Stimulated activated CD8-positive, alpha-beta memory T cell treated with anti-CD3 and anti-CD28 coated beads, Interleukin-12 subunit alpha, Interleukin-12 subunit beta, amount 100 ng/mL, for 24 hours (primary cell): ENCODE measurements at regions not wholly inside any gene's neighbourhood (a gene's known extent, or its start where the extent isn't known, plus 50 kb on each side); places are given as distances from the start of the nearest gene placed in this dataset.

Experiments
- DNase-seq: peaks from one replicate; pipeline ENCODE4 v3.0.0-alpha.2; 2020; ENCODE audit errors: extremely low read depth

DNA sequence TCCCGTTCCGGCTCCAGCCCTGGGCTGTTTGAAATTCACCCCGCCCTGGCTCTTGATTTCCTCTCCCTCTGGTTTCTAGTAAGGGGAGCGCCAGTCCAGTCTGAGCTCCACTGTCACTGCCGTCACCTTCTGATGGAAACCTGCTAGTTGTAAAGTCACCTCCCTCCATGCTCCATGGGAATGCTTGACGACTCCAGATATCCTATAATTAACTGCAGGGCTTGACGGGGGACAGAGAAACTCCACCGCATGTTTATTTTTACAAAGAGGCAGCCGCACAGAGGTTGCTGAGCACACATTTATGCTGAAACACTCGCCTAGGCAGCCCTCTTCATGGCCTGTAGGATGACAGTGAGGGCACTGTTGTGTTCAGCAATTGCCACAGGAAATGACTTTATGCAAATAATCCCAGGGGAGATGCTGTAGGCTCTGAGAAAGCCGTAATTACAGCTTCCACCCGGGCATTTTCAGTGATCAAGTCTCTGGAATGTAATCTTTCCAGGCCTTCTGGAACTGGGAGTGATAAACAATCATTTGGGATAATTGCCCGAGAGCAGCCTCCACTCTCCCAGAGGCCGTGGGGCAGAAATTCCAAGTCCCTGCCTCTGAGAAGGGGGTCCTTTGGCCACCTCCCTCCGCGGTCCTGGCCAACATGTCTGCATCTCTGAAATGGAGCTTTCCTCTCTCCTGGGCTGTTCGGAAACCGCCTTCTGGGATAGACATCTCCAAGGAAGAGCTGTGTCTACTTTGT lies 300.5 kb downstream of the KLF6 start:
- no peak for DNase-seq

DNA sequence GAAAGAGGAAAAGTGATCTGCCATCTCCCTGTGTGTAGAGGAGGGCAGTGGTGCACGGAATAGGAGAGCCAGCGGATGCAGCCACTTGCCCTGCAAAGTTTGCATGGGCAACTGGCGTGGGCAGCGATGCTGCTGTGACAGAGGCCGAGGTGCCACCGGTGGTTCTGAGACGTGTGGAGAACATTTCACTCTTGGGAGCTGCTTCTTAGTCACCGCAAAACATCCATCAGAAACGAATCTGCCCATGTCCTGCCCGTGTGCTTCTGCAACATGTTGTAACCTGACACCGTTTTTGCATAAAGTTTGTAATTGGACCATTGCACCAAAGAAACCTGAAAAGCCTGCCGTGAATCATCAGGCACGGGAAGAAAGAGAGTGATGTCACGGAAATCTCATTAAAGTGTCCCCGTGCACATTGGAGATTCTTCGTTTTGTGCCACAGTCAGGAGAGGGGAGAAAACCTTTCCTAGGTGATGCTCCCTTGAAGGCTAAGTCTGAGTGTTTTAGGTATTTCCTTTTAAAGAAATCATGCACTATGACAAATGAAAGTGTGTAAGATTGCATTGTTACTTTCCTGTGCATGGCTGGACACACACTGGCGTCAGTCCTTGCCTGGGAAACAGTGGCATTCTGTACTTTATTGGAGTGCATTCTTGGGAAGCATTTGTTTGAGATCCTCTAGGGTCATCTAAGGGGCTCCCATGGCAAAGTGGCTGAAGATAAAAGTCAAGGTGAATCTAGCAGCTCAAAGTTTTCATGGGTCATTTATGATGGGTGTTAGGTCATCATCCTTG lies 302.6 kb downstream of the KLF6 start:
- DNase-seq, result no peak

DNA sequence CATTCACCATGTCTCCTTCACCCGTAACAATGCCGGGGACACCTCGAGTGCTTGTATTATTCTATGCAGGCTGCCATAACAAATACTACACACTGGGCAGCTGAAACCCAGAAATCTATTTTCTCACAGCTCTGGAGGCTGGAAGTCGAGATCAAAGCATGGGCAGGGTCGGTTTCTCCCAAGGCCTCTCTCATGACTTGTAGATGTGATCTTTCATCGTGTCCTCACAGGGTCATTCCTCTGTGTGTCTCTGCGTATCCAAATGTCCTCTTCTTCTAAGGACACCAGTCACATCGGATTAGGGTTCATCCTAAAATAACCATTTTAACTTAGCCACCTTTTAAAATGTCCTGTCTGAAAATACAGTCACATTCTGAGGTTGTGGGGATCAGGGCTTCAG lies 303.5 kb downstream of the KLF6 start:
- DNase-seq, result no peak

DNA sequence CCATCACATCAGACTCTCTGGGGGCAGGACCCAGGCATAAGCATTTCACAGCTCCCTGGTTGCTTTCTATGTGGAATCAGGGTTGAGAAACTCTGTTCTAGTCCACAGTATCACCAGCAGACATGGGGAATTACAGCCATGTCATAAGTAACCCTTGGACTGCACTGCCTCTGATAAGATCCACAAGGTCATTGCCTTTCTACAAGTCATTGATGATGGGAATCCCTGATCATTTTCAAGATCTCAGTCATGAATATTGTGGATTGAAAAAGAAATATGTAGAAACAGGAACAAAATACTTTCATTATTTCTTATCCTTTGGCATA lies 304.1 kb downstream of the KLF6 start:
- no peak for DNase-seq

DNA sequence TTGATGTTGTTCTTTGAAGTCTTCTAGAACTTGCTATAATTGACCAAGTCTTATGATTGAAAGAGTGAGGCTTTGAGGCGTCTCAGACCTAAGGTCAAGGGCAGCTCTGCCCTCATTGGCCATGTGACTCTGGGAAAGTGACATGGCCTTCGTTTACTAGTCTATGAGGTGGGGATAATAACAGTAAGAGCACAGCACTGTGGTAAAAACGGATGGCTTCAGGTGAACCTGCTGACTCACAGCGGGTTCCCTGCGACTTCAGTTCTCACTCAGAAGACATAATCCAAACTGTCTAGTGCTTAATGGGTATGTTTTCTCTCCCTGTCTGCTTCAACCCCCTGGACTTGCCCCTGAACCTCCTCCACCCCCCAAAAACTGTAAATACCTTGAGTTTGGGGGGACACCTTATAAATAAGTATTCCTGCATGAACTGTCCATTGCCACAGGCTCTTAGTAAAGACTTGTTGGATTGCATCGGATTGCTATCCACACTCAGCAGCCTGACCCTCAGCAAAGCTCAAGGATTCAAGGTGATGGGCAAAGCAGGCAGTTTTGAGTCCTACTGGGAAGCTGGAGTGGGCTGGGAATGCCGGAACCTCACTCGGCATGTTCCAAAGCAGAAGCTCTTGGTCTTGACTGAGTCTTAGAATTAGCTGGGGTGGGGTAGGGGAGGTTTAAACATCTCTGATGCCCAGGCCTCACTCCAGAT lies 304.6 kb downstream of the KLF6 start:
- no peak for DNase-seq

DNA sequence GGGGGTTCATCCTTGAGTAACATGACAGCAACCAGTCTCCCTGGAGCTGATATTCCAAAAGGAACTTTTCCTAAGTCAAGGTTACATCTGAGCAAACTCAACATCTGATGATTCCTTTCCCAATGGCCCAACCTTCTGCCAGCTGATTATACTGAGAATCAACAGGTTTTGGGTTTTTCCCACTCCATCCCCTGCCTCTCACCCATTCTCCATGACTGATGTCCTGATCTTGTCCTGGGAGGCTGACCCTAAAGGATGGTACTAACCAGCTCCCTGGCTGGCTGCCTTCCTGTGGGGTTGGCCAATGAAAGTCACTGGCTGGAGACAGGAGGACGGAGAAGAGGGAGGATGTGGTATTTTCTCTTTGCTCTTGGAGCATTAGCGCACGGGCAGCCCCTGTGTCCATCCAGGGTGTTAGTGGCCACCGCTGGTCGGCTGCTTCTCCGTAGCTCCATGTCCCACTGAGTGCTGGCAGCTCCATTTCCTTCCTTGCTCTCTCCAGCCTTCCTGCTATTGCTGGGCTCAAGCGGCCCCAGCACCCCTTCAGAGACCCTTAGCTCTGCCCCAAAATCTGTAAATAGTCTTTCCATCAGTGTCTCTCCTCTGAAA lies 306.2 kb upstream of the PITRM1 start:
- DNase-seq, result no peak

DNA sequence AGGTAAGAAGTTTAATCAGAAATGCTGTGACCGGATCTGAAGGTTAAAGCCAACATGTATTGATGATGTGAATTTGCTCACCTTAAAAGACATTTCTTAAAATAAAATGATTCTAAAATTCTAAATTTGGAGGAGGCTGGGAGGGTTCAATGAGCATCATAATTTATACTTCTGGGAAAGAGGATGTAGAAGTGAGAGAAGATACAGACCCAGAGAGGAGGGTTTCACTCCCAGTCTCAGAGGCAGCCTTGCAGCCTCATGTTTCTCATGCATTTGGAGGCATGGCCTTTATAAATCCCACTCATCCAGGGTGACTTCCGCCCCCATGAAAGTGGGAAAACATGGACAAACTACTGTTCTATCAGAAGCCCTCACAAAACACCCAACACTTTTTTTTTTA lies 305.6 kb upstream of the PITRM1 start:
- DNase-seq, result no peak

DNA sequence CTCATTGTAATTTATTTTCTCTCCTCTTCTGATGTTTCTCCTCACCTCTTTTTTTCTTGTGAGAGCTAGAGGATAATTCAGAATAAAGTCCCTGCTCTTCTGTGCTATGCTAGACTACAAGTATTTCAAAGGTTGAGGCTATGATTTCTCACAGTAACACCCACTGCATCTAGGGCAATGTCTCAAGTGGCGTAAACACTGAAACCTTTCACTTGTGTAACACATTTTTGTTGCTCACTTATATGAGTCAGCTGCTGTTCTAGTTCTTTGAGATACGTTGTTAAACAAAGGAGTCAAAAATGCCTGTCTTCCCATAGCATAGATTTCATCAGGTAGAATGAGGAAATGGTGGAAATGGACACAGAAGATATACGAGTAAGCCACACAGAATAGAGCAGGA lies 305.1 kb upstream of the PITRM1 start:
- no peak for DNase-seq

DNA sequence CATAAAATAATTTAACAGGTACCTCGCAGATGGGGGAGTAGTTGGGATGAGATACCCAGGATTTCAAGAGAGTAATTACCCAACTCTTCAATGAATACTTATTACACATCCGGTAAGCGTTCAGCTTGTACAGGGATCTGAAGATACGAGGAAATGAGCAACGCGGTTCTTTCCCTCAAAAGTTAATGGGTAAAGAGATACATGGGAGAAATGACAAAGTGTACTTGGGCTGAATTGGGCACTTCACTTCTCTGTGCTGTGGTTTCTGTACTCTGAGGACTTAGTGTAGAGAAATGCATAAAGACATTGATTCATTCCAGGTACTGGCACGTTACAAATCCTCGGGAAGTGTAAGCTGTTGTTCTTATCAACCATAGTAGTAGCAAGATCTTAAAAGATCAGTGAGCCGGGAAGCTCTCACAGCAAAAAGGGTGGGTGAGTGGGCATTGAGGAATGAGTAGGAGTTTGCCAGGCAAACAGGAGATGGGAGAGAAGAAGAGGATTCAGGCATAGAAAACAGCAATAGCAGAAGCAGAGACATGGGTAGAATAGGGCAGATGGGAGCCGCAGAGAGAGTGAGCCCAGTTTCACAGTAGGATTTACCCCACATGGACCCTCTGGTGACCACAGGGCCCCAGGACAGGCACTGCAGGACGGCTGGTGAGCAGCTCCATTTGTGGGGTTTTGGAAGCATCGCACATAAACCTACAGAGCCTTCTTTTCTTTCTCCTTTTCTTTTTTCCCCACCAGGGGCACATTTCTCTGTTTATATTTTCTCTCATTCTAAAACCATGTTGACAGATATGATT lies 304.3 kb upstream of the PITRM1 start:
- no peak for DNase-seq

DNA sequence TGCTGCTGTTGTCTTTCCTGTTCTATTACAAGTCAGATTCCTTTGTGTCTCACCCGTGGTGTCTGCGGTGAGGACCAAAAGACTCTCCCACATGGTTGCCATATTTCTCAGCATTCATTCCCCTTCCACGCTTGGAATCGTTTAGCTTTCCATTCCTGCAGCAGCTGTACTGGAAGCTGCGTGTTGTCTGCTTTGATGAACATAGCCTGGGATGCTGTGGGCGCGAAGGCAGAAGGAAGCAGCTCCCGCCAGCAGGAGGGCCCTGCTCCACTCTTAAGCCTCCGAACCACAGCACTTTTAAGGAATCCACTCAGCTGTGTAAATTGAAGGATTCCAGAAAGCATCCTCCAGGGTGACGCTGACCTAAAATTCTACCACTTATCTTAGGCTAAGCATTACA lies 303.6 kb upstream of the PITRM1 start:
- no peak for DNase-seq

DNA sequence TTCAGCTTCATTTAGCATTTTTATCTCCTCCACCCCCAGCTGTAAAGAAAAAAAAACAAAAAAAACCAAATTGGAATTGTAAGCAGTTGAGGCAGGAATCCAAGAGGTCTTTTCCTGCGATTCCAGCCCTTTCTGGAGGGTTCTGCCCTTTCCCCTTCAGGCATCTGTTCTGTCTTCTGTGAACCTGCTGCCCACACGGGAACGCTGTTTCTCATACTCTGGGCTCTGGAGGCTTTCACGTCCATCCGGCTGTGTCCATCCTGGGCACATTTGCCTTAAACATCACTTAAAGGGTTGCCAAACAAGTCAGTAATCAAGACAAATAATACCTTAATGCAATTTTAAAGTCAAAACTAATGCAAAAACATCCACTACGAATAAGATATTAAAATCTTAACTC lies 302.8 kb upstream of the PITRM1 start:
- DNase-seq, result no peak

DNA sequence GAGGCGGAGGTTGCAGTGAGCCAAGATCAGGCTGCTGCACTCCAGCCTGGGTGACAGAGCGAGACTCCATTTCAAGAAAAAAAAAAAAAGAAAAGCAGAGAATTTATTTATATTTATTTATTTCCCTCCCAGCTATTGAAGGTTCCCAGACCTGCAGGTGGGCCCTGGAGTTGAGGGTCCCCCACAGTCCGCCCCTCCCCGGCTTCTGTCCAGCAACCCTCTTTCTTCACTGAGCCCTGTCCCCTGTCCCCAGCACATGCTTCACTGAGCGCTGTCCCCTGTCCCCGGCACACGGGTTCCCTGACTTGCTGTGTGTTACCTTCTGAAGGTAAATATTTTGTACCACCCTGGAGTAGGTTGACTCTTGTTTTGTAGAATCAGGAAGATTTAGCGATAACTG lies 301.7 kb upstream of the PITRM1 start:
- DNase-seq, result no peak

DNA sequence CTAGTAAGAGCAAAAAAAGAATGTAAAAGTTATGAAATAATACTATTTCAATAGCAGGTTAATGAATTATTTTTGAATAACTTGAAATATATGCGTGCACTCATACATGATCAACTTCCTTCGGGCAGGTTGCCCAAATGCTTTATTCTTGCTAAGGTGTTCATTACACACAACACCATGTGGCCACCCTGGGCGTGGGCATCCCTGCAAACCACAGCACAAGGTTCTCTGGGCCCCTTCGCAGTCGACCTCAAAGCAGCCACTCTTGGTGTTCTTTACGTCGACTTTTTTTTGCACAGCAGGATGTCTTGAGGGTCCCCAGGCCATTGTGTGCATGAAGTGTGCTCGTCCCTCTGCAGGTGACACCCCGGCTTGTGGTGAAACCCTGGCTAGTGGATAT lies 300.7 kb upstream of the PITRM1 start:
- no peak for DNase-seq

DNA sequence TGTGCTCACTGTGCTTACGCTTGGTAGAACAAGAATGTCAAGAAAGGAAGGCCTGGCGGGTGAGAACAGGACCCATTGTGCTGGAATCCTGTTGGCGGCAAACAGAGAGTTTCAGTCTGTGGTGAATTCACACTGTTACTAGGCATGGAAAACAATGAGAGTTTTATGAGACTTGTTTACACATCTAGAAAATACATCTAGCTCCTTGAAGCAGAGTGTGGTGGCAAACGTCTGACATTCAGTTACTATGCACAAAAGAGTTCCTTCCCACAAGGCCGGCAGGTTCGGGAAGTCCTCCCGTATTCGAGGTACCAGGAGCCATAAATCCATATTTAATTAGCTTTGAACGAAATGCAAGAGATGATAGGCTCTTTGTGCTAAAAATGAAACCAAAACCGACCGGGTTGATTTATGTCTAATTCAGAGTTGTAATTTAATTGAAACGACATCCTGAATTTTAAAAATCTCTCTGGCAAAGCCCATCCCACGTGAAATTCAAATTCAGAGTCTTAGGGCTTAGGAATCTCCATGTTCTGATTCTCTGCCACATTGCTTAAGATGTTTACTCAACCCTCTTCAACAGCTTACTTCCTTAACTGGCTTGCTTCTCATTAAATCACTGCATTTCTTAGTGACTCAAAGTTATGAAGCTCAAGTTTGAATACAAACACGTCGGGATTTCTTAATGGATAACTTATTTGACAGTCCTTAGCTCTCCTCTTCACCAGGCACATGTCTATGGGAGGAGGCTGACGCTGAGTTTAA lies 299.9 kb upstream of the PITRM1 start:
- DNase-seq, result no peak

DNA sequence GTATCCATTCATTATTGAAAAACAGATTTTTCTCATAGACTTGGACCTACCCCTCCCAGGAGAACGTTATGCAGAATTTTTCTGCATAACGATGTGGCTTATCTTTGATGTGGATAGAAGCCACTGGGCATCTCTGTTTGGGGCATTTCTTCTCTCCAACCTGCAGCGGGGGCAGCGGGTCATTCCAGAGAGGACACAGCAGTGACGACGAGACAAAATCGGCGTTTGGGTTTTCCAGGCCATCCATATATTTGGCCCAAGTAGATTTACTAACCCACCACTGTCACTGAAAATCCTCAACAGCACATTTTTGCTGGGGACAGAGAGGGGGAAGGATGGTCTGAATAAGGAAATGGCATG lies 299.3 kb upstream of the PITRM1 start:
- no peak for DNase-seq

DNA sequence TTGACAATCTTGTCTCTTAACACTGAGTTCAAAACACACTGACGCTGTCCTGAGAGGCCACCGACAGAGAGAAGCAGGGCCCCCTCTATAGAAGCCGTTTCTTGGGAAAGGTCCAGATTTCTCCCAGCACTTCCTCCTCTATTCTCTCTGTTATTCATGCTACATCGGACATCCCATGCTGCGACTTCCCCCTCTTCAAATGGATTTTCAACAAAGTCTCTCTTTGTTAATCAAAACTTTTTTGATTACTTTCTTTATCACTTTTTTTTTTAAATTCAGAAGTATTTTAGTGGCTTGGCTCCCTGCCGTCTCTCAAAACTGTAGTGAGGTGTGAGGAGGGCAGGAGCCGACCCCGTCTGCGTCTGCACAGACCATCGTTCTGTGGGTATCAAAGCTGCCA lies 298.9 kb upstream of the PITRM1 start:
- no peak for DNase-seq

DNA sequence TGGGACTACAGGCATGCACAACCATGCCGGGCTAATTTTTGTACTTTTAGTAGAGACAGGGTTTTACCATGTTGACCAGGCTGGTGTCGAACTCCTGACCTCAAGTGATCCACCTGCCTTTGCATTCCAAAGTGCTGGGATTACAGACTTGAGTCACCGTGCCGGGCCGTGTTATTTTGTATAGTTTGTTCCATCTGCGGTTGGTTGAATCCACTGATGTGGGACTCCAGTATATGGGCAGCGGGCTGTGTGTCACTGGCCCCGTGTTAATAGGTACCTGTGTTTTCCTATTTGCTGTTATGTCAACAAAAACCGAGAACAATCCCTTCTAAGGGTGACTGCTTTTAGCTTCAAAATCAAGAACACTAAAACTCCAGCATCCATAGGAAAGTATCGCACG lies 297.6 kb upstream of the PITRM1 start:
- no peak for DNase-seq

DNA sequence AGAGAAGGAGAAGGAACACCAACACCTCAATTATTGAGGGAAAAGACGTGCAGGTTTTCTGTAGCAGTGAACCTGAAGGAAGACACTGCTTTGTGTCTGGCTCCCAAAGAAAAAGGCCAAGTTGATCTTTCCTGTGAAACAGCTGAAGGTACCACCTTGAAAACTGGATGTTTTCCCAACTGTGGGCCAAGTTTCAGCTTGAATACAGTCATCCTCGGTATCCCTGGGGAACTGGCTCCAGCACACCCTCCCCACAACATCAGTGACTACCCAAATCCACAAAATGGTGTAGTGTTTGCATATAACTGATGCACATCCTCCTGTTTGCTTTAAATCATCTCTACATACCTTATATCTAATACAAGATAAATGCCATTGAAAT lies 297.0 kb upstream of the PITRM1 start:
- no peak for DNase-seq

DNA sequence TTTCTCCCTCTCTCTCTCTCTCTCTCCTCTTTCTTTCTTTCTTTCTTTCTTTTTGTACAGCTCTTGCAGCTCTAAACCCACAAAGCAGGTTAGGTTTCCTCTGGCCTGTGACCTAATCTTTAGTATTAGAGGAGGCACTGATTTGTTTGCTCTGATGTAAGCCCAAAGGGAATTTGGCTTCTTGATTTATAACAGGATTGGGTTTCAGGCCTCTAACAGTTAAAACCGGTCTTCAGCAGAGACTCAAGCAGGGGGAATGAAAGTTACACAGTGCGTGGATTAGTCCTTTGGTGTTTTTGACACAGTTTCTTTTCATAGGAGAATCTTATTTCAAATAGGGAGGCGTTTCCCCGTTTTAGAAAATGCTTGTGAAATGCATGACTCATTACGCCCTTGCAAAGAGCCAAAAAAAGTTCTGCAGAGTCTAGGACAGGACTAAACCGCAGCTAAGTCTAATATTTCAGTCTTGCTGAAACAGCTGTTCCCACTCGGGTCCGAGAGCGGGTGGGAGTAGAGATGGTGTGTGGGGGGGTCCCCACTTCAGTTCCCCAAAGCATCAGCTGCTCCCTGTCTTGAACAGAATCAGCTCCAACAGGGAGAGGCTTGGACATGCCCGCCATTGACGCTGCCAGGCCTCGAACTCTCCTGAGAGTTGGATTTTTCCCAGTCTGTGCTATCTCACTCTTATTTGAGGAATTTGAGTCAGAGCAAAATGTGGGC lies 296.5 kb upstream of the PITRM1 start:
- no peak for DNase-seq
